DOHH2 (cell line): ENCODE measurements at regions not wholly inside any gene's neighbourhood (a gene's known extent, or its start where the extent isn't known, plus 50 kb on each side); places are given as distances from the start of the nearest gene placed in this dataset.
"Not testable (repeated sequence)": the region's sequence is repeated elsewhere in the genome, so short reads cannot be mapped to it uniquely, and the experiment has no call there.

Experiments used
- H3F3A ChIP-seq: fragments of 200-600 bp; sonication (generic), shearing (Covaris generic); 2 replicates; pipeline ENCODE4 v1.6.0; 2016; ENCODE audit warnings: antibody characterized with exemption, mild to moderate bottlenecking; ENCODE audit not compliant: control insufficient read depth, insufficient read depth
- H3K27ac ChIP-seq: fragments of 200-600 bp; sonication (generic); 2 replicates; pipeline ENCODE4 v1.5.1; 2014; ENCODE audit warnings: low read depth, mild to moderate bottlenecking, low read length, moderate library complexity
- H3K27me3 ChIP-seq: fragments of 200-600 bp; sonication (generic); 2 replicates; pipeline ENCODE4 v1.6.1; 2014; ENCODE audit warnings: mild to moderate bottlenecking, low read length, mixed read lengths; ENCODE audit not compliant: control insufficient read depth
- H3K36me3 ChIP-seq: fragments of 200-600 bp; sonication (generic); 2 replicates; pipeline ENCODE4 v1.6.1; 2014; ENCODE audit warnings: mild to moderate bottlenecking, low read length, moderate library complexity, mixed read lengths; ENCODE audit not compliant: control insufficient read depth
- H3K4me1 ChIP-seq: fragments of 200-600 bp; sonication (generic); 2 replicates; pipeline ENCODE4 v1.6.1; 2014; ENCODE audit warnings: mild to moderate bottlenecking, low read length, mixed read lengths; ENCODE audit not compliant: control insufficient read depth
- H3K4me2 ChIP-seq: fragments of 200-600 bp; sonication (generic); 2 replicates; pipeline ENCODE4 v1.6.0; 2014; ENCODE audit warnings: mild to moderate bottlenecking, low read length, moderate library complexity
- H3K4me3 ChIP-seq: fragments of 200-600 bp; sonication (generic); 2 replicates; pipeline ENCODE4 v1.5.1; 2014; ENCODE audit warnings: mild to moderate bottlenecking, low read length, mixed read lengths
- H3K79me2 ChIP-seq: fragments of 200-600 bp; sonication (generic); 2 replicates; pipeline ENCODE4 v1.6.1; 2014; ENCODE audit warnings: mild to moderate bottlenecking, low read length, mixed read lengths; ENCODE audit not compliant: control insufficient read depth
- H3K9me2 ChIP-seq: fragments of 200-600 bp; sonication (generic); replicated peaks from 2 replicates; pipeline ENCODE4 v1.6.1; 2014; ENCODE audit warnings: mild to moderate bottlenecking, low read length, mixed read lengths; ENCODE audit not compliant: control insufficient read depth
- H3K9me3 ChIP-seq: fragments of 200-600 bp; sonication (generic); 2 replicates; pipeline ENCODE4 v1.6.1; 2014; ENCODE audit warnings: antibody characterized with exemption, low read length, mixed read lengths; ENCODE audit not compliant: control insufficient read depth, insufficient read depth
- H4K20me1 ChIP-seq: fragments of 200-600 bp; sonication (generic); 2 replicates; pipeline ENCODE4 v1.6.0; 2014; ENCODE audit warnings: low read depth, mild to moderate bottlenecking, antibody characterized with exemption, low read length, moderate library complexity; ENCODE audit not compliant: control insufficient read depth, insufficient read depth
- EZH2phosphoT487 ChIP-seq: fragments of 200-600 bp; sonication (generic); IDR thresholded peaks from 2 replicates; pipeline ENCODE4 v1.6.1; 2017; ENCODE audit warnings: borderline replicate concordance, mild to moderate bottlenecking, antibody characterized with exemption, low read length, moderate library complexity, mixed read lengths
- TF ChIP-seq, protein P1 (sequence below): fragments of 200-600 bp; sonication (generic); IDR thresholded peaks from one replicate; pipeline ENCODE4 v1.5.1; 2014; ENCODE audit warnings: antibody characterized with exemption, mild to moderate bottlenecking, low read depth, low read length; ENCODE audit not compliant: poor library complexity, severe bottlenecking

DNA sequence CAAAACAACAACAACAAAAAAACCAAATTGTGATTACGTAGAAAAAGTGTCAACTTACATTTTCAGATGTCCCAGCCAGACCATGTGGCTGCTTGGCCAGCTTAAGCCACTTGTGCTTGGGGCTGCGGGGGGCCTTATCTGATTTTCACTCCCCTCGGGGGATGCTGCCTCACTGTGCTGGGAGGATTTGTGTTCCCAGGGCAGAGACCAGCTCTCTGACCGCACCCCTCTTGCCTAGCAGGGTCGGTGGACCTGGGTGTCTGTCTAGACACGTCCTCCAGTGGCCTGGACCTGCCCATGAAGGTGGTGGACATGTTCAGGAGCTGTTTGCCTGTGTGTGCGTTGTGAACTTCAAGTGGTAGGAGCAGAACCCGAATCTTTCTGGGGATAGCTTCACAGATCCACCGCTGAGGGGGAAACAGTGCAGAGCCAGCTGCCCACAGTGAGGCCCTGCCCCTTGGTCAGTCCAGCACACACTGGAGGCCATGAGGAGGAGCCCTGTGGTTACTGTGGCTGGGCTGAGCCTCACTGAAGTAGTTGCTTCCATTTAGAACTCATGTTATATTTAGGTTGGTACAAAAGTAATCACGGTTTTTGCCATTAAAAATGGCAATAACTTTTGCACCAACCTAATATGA lies 173.9 kb downstream of the ADRA2C start:
- H3K4me3 ChIP-seq, H3F3A ChIP-seq, H4K20me1 ChIP-seq, H3K79me2 ChIP-seq, H3K4me2 ChIP-seq, H3K9me3 ChIP-seq, H3K36me3 ChIP-seq, H3K27me3 ChIP-seq, H3K27ac ChIP-seq, H3K9me2 ChIP-seq: not testable (repeated sequence)
- H3K4me1 ChIP-seq = peaks cover 19% of the 10 kb centered on the region

DNA sequence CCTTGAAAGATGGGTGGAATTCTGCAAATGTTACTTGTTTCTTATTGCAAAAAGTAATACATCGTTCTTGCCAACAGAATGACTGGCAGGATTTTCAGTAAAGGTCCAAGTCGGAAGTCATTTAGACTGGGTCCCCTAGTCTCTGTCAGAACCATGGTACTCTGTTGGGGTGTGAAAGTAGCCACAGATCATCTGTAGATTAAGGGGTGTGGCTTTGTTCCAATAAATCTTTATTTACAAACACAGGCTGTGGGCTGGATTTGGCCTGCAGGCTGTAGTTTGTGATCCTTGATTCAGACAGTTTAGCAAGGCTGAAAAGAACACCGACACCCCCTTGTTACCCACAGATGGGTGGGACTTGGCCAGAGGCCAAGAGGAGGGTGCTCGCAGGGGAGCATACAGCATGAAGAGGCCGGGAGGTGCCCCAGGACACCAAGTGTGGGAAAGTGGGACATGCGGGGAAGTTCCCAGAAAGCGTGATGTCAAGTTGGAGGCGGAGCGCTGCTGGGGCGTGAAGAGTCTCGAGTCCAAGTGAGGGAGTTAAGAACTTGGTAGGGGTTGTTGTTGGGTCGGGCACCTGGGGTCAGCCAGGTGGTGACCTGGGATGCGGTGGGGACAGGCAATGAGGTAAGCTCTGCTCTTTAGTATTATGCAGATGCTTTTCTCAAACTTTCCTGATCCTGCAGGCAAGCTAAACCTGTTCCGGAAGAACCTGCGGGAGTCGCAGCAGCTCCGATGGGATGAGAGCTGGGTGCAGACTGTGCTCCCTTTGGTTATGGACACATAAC lies 175.7 kb downstream of the ADRA2C start:
- H3K4me3 ChIP-seq, H4K20me1 ChIP-seq, H3K9me3 ChIP-seq, H3K79me2 ChIP-seq, H3F3A ChIP-seq, H3K36me3 ChIP-seq, H3K4me2 ChIP-seq, H3K9me2 ChIP-seq, H3K27ac ChIP-seq, H3K27me3 ChIP-seq: not testable (repeated sequence)
- peaks cover 19% of the 10 kb centered on the region for H3K4me1 ChIP-seq

DNA sequence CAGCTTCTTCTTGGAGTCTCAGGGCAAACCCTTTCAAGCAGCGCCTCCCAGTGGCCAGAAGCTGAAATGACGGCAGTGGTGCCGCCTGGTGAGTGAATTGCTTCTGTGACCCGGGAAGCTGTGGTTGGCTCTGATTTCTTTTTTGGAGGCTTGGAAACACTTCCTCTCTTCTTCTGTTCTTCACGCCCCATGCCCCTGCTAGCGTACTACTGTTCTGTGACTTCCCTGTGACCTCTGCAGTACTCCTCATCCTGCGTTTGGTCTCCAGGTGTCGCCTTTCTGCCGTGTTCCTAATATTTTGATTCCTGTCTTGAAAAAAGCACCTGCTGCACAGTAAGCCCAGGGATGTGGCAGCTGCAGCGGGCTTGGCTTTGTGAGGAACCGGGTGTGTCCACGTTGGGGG lies 176.4 kb downstream of the ADRA2C start:
- Histone ChIP-seq H3K4me1 (peaks cover 19% of the 10 kb centered on the region), H3K4me2 (peak overlapping the region; percentile 29)
- not testable (repeated sequence) for H3K79me2 ChIP-seq, H3K9me3 ChIP-seq, H4K20me1 ChIP-seq, H3K27me3 ChIP-seq, H3K4me3 ChIP-seq, H3K36me3 ChIP-seq, H3K9me2 ChIP-seq, H3F3A ChIP-seq, H3K27ac ChIP-seq
- TF ChIP-seq, protein P1, sequence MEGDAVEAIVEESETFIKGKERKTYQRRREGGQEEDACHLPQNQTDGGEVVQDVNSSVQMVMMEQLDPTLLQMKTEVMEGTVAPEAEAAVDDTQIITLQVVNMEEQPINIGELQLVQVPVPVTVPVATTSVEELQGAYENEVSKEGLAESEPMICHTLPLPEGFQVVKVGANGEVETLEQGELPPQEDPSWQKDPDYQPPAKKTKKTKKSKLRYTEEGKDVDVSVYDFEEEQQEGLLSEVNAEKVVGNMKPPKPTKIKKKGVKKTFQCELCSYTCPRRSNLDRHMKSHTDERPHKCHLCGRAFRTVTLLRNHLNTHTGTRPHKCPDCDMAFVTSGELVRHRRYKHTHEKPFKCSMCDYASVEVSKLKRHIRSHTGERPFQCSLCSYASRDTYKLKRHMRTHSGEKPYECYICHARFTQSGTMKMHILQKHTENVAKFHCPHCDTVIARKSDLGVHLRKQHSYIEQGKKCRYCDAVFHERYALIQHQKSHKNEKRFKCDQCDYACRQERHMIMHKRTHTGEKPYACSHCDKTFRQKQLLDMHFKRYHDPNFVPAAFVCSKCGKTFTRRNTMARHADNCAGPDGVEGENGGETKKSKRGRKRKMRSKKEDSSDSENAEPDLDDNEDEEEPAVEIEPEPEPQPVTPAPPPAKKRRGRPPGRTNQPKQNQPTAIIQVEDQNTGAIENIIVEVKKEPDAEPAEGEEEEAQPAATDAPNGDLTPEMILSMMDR = peak; percentile 67

DNA sequence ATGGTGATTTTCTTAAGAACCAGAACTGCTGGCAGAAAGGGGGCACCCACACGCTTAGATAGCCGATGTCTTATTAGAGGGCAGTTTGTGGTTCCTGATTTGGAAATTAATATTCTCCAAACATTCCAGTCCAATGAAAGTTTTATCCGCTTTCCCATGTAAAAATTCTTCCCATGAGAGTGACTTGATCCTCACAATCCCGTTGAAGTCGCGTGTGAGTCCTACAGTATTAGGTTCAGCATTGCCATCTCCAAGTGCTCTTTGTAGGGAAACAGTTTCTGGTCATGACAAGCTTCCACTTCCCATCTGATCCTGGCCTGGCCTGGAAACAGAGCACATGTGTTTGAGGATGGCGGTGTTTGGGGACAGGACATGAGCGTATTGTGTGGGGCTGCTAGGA lies 176.9 kb downstream of the ADRA2C start:
- H3K27ac ChIP-seq, H4K20me1 ChIP-seq, H3K4me3 ChIP-seq, H3K36me3 ChIP-seq, H3K9me2 ChIP-seq, H3F3A ChIP-seq, H3K79me2 ChIP-seq, H3K9me3 ChIP-seq, H3K27me3 ChIP-seq: not testable (repeated sequence)
- Histone ChIP-seq H3K4me2 (peak overlapping the region; percentile 29), H3K4me1 (peaks cover 18% of the 10 kb centered on the region)

DNA sequence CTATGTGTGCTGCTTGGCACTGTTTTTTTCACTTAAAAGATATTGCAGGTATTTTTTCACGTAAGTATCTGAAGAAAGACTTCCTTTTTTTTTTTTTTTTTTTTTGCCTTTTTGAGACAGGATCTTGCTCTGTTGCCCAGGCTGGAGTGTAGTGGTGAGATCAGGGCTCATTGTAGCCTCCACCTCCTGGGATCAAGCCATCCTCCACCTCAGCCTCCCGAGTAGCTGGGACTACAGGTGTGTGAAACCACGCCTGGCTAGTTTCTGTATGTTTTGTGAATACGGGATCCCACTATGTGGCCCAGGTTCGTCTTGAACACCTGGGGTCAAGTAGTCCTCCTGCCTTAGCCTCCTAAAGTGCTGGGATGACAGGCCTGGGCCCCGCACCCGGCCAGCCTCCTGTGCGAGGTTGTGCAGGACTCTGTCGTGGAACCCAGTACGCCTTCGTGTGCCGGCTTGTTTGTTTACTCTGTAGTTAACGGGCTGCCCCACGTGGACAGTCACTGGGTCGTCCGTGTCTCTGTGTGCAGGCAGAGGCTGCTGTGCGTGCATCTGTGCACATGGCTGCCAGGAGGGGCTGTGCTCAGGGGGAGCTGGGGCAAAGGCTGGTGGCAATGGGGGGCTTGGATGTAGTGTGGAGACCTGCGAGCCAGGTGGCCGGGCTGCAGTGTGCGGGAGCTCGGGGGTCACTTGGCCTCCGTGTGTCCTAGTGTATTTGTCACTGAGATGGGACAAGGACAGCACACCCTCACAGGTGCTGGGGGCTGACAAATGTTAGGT lies 179.5 kb downstream of the ADRA2C start:
- no peaks in the 10 kb centered on the region for H3K27me3 ChIP-seq
- H3K4me2 ChIP-seq = no peak overlapping the region
- no peaks in the 10 kb centered on the region for H3F3A ChIP-seq
- no peak overlapping the region for H3K27ac ChIP-seq
- no peaks in the 10 kb centered on the region for H3K9me2 ChIP-seq
- H3K36me3 ChIP-seq = no peaks in the 10 kb centered on the region
- H4K20me1 ChIP-seq = no peaks in the 10 kb centered on the region
- no peaks in the 10 kb centered on the region for H3K9me3 ChIP-seq
- no peaks in the 10 kb centered on the region for H3K79me2 ChIP-seq
- TF ChIP-seq, protein P1 = no peak
- no peak for TF ChIP-seq EZH2phosphoT487
- peaks cover 16% of the 10 kb centered on the region for H3K4me1 ChIP-seq
- no peak overlapping the region for H3K4me3 ChIP-seq

DNA sequence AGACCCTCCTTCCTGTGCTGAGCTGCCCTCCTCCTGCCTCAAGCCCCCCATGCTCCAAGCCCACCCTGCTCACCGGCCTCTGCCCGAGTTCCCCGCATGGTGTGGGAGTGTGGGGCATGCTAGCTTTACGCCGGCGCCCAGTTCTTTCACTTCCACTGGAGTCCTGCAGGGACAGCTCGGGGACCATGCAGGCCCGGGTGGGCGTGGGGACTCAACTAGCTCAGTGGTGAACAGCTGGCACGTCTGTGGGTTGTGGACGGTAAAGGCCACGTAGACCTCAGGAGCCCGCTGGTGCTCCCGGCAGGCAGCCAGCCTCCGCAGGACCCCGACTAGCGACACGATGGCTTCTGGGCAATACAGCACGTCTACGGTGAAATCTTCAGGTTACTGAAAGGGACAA lies 180.4 kb downstream of the ADRA2C start:
- H3K9me3 ChIP-seq, H3K27me3 ChIP-seq, H3K36me3 ChIP-seq, H3K27ac ChIP-seq, H3K9me2 ChIP-seq, H3F3A ChIP-seq, H3K4me3 ChIP-seq, H4K20me1 ChIP-seq, H3K4me2 ChIP-seq, H3K79me2 ChIP-seq: not testable (repeated sequence)
- H3K4me1 ChIP-seq = peaks cover 16% of the 10 kb centered on the region
